Heart right ventricle (tissue), 16 donors: ENCODE measurements at regions not wholly inside any gene's neighbourhood (a gene's known extent, or its start where the extent isn't known, plus 50 kb on each side); places are given as distances from the start of the nearest gene placed in this dataset.

Experiments
- ATAC-seq, 8 donors: fragments of 200-7000 bp; cut with Tn5 transposase; one replicate each; pipeline ENCODE4 v1.9.1; 2020; ENCODE audit warnings: mild to moderate bottlenecking in 8 of 8, moderate library complexity in 8 of 8, moderate number of reproducible peaks in 1 of 8
- DNase-seq, 2 donors: peaks; one replicate each; pipeline ENCODE4 v3.0.0-alpha.2; 2020
- H3K27ac ChIP-seq, 10 donors: fragments of 200-600 bp; sonication (generic) in 2 of 10; one replicate each; pipeline versions ENCODE4 v1.5.0 to v1.8.0; 2020 to 2022; ENCODE audit warnings: mild to moderate bottlenecking in 3 of 10
- H3K27me3 ChIP-seq, 7 donors: fragments of 200-600 bp; one replicate each; pipeline ENCODE4 v1.8.0; 2021 to 2022; ENCODE audit warnings: mild to moderate bottlenecking in 2 of 7
- H3K36me3 ChIP-seq, 9 donors: fragments of 200-600 bp; sonication (generic) in 1 of 9; one replicate each; pipeline versions ENCODE4 v1.5.0 to v1.8.0; 2020 to 2022; ENCODE audit warnings: mild to moderate bottlenecking in 2 of 9
- H3K4me1 ChIP-seq, 9 donors: fragments of 200-600 bp; sonication (generic) in 1 of 9; one replicate each; pipeline versions ENCODE4 v1.5.0 to v1.8.0; 2020 to 2022; ENCODE audit warnings: mild to moderate bottlenecking in 4 of 9
- H3K4me3 ChIP-seq, 10 donors: fragments of 200-600 bp; sonication (generic) in 2 of 10; one replicate each; pipeline versions ENCODE4 v1.5.0 to v1.8.0; 2020 to 2022; ENCODE audit warnings: mild to moderate bottlenecking in 7 of 10, moderate library complexity in 2 of 10
- H3K9me3 ChIP-seq, 11 donors: fragments of 200-600 bp in 10 of 11; sonication (generic) in 2 of 11; one replicate each; pipeline versions ENCODE4 v1.5.0 to v1.8.0; 2013 to 2022; ENCODE audit warnings: mild to moderate bottlenecking in 2 of 11, control low read depth in 1 of 11, moderate library complexity in 1 of 11
- WGBS, 2 donors: extraction: QIAGEN DNeasy Blood & Tissue Kit; methylation state at CpG; one replicate each; pipeline ENCODE4 v1.1.7; 2013; ENCODE audit warnings: inconsistent platforms in 1 of 2; 5-methylcytosine and 5-hydroxymethylcytosine counted together
- intact Hi-C, 10 donors: fragments of 100-400 bp; cut with DNase I; formaldehyde crosslinking; loops; one replicate each; pipeline versions ENCODE4 v1.11.1 to v1.14.2; 2022
- TF ChIP-seq, protein P1 (sequence below), 9 donors: fragments of 200-600 bp; sonication (generic) in 2 of 9; IDR thresholded peaks; one replicate each; pipeline versions ENCODE4 v1.5.0 to v1.8.0; 2021 to 2022; ENCODE audit warnings: antibody characterized with exemption in 9 of 9, mild to moderate bottlenecking in 5 of 9, moderate library complexity in 1 of 9
- donor health status: Arrhythmogenic right ventricular cardiomyopathy.
- donor health status: ischemic (EF 13 %, LVEDD 7.1; RV severe dilation, severe dysfunction).
- donor health status: healthy with polysubstance abuse.
- donor health status: DM: no; HTN: yes; CAD: no.
- donor health status: DM: no; HTN: no; CAD: no.
- donor health status: ischemic (EF 25% LVEDD 6.9; RV normal size, moderate dysfunction).
- donor health status: ischemic (EF 25% LVEDD 5.7; RV mildly dilated, moderate dysfunction).
- donor health status: healthy.
- donor health status: DM: yes; HTN: yes; CAD: no.
- donor health status: Ischemic cardiomyopathy.
- donor health status: ischemic (EF 35%, LVEDD 5.7; RV mildly dilated, moderate dysfunction).
- donor health status: nonischemic (EF 11% LVEDD 7.7; RV severe dilation, severe dysfunction).
- donor health status: DM: yes; HTN: yes; CAD: no.
- donor health status: PGD.
- donor health status: ischemic (EF 29% LVEDD 5.4; RV normal size, mild dysfunction).
- donor health status: nonischemic (EF 23%, LVEDD 6.1; RV moderate dilation, normal function).

DNA sequence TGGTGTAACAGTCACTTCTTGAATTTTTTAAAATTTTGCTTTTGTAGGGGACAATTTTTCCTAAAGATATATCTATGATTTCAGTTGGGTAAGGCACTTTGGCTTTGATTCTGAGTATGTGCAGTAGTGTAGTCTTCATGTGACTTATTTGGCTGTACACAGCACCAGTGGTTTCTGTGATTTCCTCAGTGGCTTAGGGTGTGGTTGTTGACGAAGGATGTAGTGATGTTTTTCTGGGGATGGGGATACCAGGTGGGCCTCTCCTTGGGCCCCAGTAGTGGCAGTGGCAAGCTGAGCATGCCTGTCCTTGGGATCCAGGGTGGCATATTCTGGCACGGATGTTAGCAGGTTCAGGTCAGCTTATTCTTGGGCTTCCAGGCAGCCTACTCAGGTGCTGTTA lies 364.9 kb upstream of the CADM1 start:
- 86 to 89% methylated on average over 2 of the region's 2 CpGs for WGBS, 2 donors
- TF ChIP-seq, protein P1, sequence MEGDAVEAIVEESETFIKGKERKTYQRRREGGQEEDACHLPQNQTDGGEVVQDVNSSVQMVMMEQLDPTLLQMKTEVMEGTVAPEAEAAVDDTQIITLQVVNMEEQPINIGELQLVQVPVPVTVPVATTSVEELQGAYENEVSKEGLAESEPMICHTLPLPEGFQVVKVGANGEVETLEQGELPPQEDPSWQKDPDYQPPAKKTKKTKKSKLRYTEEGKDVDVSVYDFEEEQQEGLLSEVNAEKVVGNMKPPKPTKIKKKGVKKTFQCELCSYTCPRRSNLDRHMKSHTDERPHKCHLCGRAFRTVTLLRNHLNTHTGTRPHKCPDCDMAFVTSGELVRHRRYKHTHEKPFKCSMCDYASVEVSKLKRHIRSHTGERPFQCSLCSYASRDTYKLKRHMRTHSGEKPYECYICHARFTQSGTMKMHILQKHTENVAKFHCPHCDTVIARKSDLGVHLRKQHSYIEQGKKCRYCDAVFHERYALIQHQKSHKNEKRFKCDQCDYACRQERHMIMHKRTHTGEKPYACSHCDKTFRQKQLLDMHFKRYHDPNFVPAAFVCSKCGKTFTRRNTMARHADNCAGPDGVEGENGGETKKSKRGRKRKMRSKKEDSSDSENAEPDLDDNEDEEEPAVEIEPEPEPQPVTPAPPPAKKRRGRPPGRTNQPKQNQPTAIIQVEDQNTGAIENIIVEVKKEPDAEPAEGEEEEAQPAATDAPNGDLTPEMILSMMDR (IDR thresholded peaks at IDR 0.05): no peak

DNA sequence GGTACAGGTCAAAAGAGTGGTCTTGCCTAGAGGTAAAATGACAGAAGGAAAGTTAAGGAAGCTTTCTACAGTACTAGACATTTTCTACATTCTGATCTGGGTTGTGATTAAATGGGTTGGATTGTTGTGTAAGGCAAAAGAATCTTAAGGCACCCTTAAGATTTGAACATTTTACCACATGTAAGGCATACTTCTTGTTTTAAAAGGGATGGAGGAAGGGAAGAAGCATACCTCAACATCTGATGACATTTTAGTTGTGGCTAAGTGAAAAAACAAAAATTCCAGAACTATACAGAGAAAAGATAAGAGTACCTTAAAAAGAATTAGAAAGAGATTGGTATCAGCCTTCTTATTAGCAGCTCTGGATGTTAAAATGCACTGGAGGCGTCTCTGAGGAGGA lies 356.0 kb upstream of the CADM1 start:
- 67 to 74% methylated on average over 1 of the region's 1 CpG for WGBS, 2 donors
- intact Hi-C loops: no loop called here
- H3K36me3 ChIP-seq: no peaks in the 10 kb centered on the region
- H3K27ac ChIP-seq: no peak overlapping the region
- ATAC-seq (no peak), DNase-seq (no peak)
- H3K9me3 ChIP-seq: peaks cover 0 to 44% (median 22%) of the 10 kb centered on the region in 11 donors
- H3K4me1 ChIP-seq: no peaks in the 10 kb centered on the region
- TF ChIP-seq, protein P1 (IDR thresholded peaks at IDR 0.05): no peak
- no peak overlapping the region for H3K4me3 ChIP-seq
- H3K27me3 ChIP-seq: no peaks in the 10 kb centered on the region

More for the DNA sequence above, 364.9 kb upstream of the CADM1 start:
- Histone ChIP-seq H3K36me3 (no peaks in the 10 kb centered on the region), H3K4me1 (peaks cover 0 to 19% (median 0%) of the 10 kb centered on the region in 9 donors), H3K27ac (no peak overlapping the region), H3K9me3 (peaks cover 0 to 8% (median 0%) of the 10 kb centered on the region in 11 donors), H3K27me3 (peaks cover 0 to 7% (median 0%) of the 10 kb centered on the region in 7 donors), H3K4me3 (no peak overlapping the region)
- ATAC-seq: no peak
- no peak for DNase-seq
- intact Hi-C loops: no loop called here

DNA sequence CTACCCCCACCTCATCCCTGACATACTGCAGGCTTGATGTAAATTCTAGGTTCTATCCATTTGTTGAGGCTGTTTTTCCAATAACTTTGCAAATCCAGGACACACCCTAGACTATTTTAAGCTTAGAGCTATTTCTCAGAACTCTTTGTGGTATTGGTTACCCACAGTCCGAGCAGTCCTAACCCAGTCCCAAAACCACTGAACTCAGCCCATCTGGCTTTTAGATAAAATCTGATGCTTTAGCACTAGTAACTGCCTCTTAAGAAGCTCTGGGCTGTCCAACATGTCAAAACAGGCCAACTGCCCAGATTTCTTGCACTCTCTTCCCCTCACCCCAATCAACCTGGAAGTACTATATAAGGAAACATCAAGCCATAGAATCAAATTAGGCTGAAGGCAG lies 344.4 kb upstream of the CADM1 start:
- no peaks in the 10 kb centered on the region for H3K27me3 ChIP-seq
- TF ChIP-seq, protein P1 (IDR thresholded peaks at IDR 0.05): no peak
- H3K27ac ChIP-seq: peak overlapping the region in 2 of 10 donors; percentile 7 to 24
- H3K4me1 ChIP-seq: peaks cover 0 to 30% (median 9%) of the 10 kb centered on the region in 9 donors
- 39 to 51% methylated on average over 1 of the region's 1 CpG for WGBS, 2 donors
- DNase-seq (no peak), ATAC-seq (peak in 5 of 8 donors; percentile 25 to 77 (median 57))
- H3K36me3 ChIP-seq: no peaks in the 10 kb centered on the region
- H3K9me3 ChIP-seq: peaks cover 0 to 25% (median 9%) of the 10 kb centered on the region in 11 donors
- intact Hi-C loops: no loop called here
- no peak overlapping the region for H3K4me3 ChIP-seq

DNA sequence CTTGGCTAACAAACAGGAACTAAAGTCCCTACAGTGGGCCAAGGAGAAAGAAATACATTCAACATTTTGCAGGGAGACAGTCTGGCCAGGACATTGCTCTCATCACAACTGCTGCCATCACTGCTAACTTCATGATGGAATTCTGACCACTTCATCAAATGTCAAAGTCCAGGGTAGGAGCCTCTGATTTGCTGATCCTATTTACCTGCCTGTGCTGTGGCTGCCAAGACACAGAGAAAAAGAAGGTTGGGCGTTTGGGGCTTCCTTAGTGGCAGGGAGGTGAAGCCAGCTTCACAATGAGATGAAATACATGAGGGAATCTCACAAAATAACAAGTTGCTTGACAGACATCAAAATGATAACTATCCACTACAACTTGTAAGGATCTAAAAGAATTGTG lies 343.9 kb upstream of the CADM1 start:
- DNase-seq (no peak), ATAC-seq (no peak)
- Histone ChIP-seq H3K4me3 (no peak overlapping the region), H3K27ac (peak overlapping the region in 2 of 10 donors; percentile 7 to 24), H3K27me3 (no peaks in the 10 kb centered on the region), H3K4me1 (peaks cover 0 to 30% (median 9%) of the 10 kb centered on the region in 9 donors), H3K36me3 (no peaks in the 10 kb centered on the region), H3K9me3 (peaks cover 0 to 19% (median 8%) of the 10 kb centered on the region in 11 donors)
- intact Hi-C loops: no loop called here
- 22 to 23% methylated on average over 1 of the region's 1 CpG for WGBS, 2 donors
- TF ChIP-seq, protein P1 (IDR thresholded peaks at IDR 0.05): no peak
